Neural progenitor cell (in vitro differentiated cells): ENCODE measurements at regions not wholly inside any gene's neighbourhood (a gene's known extent, or its start where the extent isn't known, plus 50 kb on each side); places are given as distances from the start of the nearest gene placed in this dataset.

ENCODE experiments used
- EZH2 ChIP-seq: fragments of 200-600 bp; sonication (generic); IDR thresholded peaks from 2 replicates; pipeline ENCODE4 v1.6.1; 2017; ENCODE audit warnings: antibody characterized with exemption, mild to moderate bottlenecking, moderate library complexity
- EZH2phosphoT487 ChIP-seq: fragments of 200-600 bp; sonication (generic); IDR thresholded peaks from 2 replicates; pipeline ENCODE4 v1.6.1; 2017; ENCODE audit warnings: antibody characterized with exemption
- TF ChIP-seq, protein P1 (sequence below): fragments of 200-600 bp; sonication (generic); IDR thresholded peaks from 2 replicates; pipeline ENCODE4 v1.5.1; 2017; ENCODE audit warnings: antibody characterized with exemption, mild to moderate bottlenecking

DNA sequence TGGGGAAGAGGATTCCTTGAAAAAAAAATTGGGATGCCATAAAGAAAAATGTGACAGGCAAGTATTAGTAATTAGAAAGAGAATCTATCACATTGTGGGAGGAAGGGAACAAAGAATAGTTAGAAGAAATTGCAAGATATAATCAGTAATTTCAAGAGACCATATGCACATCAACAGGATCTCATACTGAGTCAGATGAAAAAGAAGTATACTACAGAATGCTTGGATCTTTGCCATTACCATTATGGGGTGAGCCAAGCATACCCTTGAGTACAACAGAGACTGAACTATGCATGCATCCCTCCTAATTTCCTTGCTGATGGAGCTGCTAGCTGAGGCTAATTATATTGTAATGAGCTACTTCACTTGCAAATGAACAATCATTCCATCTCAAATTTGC is 287.6 kb downstream of the PAPSS1 start:
- TF ChIP-seq EZH2 = no peak
- TF ChIP-seq, protein P1, sequence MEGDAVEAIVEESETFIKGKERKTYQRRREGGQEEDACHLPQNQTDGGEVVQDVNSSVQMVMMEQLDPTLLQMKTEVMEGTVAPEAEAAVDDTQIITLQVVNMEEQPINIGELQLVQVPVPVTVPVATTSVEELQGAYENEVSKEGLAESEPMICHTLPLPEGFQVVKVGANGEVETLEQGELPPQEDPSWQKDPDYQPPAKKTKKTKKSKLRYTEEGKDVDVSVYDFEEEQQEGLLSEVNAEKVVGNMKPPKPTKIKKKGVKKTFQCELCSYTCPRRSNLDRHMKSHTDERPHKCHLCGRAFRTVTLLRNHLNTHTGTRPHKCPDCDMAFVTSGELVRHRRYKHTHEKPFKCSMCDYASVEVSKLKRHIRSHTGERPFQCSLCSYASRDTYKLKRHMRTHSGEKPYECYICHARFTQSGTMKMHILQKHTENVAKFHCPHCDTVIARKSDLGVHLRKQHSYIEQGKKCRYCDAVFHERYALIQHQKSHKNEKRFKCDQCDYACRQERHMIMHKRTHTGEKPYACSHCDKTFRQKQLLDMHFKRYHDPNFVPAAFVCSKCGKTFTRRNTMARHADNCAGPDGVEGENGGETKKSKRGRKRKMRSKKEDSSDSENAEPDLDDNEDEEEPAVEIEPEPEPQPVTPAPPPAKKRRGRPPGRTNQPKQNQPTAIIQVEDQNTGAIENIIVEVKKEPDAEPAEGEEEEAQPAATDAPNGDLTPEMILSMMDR = no peak
- no peak for TF ChIP-seq EZH2phosphoT487
